Ovary (tissue), 3 donors: ENCODE measurements at regions not wholly inside any gene's neighbourhood (a gene's known extent, or its start where the extent isn't known, plus 50 kb on each side); places are given as distances from the start of the nearest gene placed in this dataset.

ENCODE experiments used
- EP300 ChIP-seq: sonication (generic); formaldehyde crosslinking; IDR thresholded peaks from one replicate; pipeline ENCODE4 v1.6.1; 2017; ENCODE audit warnings: antibody characterized with exemption
- POLR2A ChIP-seq: fragments of 450-650 bp; IDR thresholded peaks from one replicate; pipeline ENCODE4 v1.6.1; 2017; ENCODE audit warnings: antibody characterized with exemption, mild to moderate bottlenecking, moderate library complexity
- TF ChIP-seq, protein P1 (sequence below), 3 donors: fragments of 450-650 bp in 2 of 3; fragments of 200-600 bp in 1 of 3; IDR thresholded peaks; one replicate each; pipeline versions ENCODE4 v1.5.1 to v1.8.0; 2016 to 2022; ENCODE audit warnings: antibody characterized with exemption in 3 of 3, mild to moderate bottlenecking in 1 of 3
- donor health status: DM: no; HTN: no; CAD: no.

DNA sequence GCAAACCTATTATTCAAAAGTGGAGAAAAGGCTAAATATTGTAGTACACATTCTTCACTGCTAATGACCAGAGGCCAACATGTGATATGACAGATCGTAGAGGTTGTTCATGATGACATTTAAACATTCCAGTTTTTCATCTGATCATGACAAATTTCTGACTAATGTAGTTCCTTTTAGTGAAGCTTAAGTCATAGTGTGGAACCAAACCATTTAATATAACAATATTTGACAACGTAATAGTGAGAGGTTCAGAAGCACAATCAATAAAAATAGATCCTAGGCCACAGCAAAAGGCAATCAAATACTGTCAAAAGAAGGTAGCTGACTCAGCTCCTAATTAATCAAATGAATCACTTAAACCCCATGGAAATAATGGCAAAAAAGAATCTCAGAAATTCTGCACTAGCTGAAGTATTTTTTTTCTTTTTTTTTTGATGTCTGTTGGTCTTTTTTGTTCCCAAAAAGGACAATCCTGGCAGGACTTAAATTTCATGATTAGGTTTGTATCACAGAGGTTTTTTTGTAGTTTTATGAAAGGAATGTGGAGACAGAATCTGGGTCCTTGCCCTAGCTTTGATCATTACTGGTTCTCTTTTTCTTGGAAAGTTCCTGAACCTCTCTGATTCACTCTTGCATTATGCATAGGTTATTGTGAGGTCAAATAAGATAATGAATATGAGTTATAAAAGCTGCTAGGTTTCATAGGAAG lies 795.0 kb downstream of the DTWD2 start:
- TF ChIP-seq, protein P1, sequence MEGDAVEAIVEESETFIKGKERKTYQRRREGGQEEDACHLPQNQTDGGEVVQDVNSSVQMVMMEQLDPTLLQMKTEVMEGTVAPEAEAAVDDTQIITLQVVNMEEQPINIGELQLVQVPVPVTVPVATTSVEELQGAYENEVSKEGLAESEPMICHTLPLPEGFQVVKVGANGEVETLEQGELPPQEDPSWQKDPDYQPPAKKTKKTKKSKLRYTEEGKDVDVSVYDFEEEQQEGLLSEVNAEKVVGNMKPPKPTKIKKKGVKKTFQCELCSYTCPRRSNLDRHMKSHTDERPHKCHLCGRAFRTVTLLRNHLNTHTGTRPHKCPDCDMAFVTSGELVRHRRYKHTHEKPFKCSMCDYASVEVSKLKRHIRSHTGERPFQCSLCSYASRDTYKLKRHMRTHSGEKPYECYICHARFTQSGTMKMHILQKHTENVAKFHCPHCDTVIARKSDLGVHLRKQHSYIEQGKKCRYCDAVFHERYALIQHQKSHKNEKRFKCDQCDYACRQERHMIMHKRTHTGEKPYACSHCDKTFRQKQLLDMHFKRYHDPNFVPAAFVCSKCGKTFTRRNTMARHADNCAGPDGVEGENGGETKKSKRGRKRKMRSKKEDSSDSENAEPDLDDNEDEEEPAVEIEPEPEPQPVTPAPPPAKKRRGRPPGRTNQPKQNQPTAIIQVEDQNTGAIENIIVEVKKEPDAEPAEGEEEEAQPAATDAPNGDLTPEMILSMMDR (IDR thresholded peaks at IDR 0.05), result no peak
- no peak for TF ChIP-seq POLR2A
- TF ChIP-seq EP300, result no peak
